Spleen (tissue), 11 donors: ENCODE measurements at regions not wholly inside any gene's neighbourhood (a gene's known extent, or its start where the extent isn't known, plus 50 kb on each side); places are given as distances from the start of the nearest gene placed in this dataset.
"Not testable (repeated sequence)": the region's sequence is repeated elsewhere in the genome, so short reads cannot be mapped to it uniquely, and the experiment has no call there.

Experiments
- DNase-seq: peaks from one replicate; pipeline ENCODE4 v3.0.0-alpha.2; 2020
- H3K27ac ChIP-seq, 8 donors: fragments of 200-600 bp; sonication (generic) in 7 of 8; 1 replicate in 4 of 8; 2 replicates in 4 of 8; pipeline versions ENCODE4 v1.5.0 to v1.8.0; 2016 to 2021; ENCODE audit warnings: inconsistent platforms in 4 of 8, mild to moderate bottlenecking in 4 of 8, moderate library complexity in 1 of 8
- H3K27me3 ChIP-seq, 7 donors: fragments of 200-600 bp; sonication (generic) in 6 of 7; replicated peaks in 1 of 7; 1 replicate in 4 of 7; 2 replicates in 3 of 7; pipeline versions ENCODE4 v1.5.0 to v1.8.0; 2016 to 2021; ENCODE audit warnings: inconsistent platforms in 3 of 7, mild to moderate bottlenecking in 1 of 7
- H3K36me3 ChIP-seq, 6 donors: fragments of 200-600 bp; sonication (generic) in 5 of 6; 1 replicate in 4 of 6; 2 replicates in 2 of 6; pipeline versions ENCODE4 v1.5.0 to v1.8.0; 2016 to 2021; ENCODE audit warnings: inconsistent platforms in 2 of 6
- H3K4me1 ChIP-seq, 6 donors: fragments of 200-600 bp; sonication (generic) in 5 of 6; 1 replicate in 3 of 6; 2 replicates in 3 of 6; pipeline versions ENCODE4 v1.5.0 to v1.8.0; 2016 to 2021; ENCODE audit warnings: inconsistent platforms in 3 of 6
- H3K4me3 ChIP-seq, 8 donors: fragments of 200-600 bp; sonication (generic) in 7 of 8; 1 replicate in 4 of 8; 2 replicates in 4 of 8; pipeline versions ENCODE4 v1.5.0 to v1.8.0; 2016 to 2021; ENCODE audit warnings: inconsistent platforms in 4 of 8, mild to moderate bottlenecking in 4 of 8, moderate library complexity in 2 of 8
- H3K9me3 ChIP-seq, 8 donors: fragments of 200-600 bp; sonication (generic) in 7 of 8; 1 replicate in 4 of 8; 2 replicates in 4 of 8; pipeline versions ENCODE4 v1.5.0 to v1.8.0; 2016 to 2021; ENCODE audit warnings: inconsistent platforms in 4 of 8
- WGBS, 5 donors: extraction: QIAGEN DNeasy Blood & Tissue Kit in 3 of 5; methylation state at CpG; one replicate each; pipeline versions ENCODE4 v1.1.5 to v1.1.7; 2013 to 2018; 5-methylcytosine and 5-hydroxymethylcytosine counted together
- intact Hi-C: fragments of 100-400 bp; cut with DNase I; formaldehyde crosslinking; loops from one replicate; pipeline ENCODE4 v1.15.0; 2023; ENCODE audit warnings: low total_unique reads
- donor health status: healthy with polysubstance abuse.
- donor health status: DM: no; HTN: no; CAD: no; lungs with moderate emphysema.
- donor health status: DM: no; HTN: no; CAD: no.
- donor health status: Bipolar disorder and iron deficiency.
- donor health status: healthy.
- donor health status: DM: no; HTN: no; CAD: no.
- donor health status: DM: yes; HTN: yes; CAD: no.

DNA sequence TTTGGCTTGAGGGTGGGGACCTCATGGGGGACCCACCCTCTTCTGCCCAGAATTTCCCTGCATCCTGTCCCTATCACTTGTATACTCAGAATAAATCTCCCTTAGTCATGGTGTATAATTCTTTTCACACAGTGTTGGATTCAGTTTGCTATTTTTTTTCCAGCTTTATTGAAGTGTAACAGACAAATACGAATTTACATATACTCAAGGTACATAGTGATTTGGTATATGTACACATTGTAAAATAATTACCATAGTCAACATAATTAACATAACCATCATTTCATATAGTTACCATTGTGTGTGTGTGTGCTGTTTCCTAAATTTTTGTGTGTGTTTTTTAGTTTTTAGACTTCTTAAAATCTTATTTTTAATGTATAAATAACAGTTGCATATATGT is 269.9 kb downstream of the CNTNAP3 start:
- DNase-seq, H3K9me3 ChIP-seq, H3K27ac ChIP-seq, H3K4me1 ChIP-seq, H3K4me3 ChIP-seq, H3K36me3 ChIP-seq, H3K27me3 ChIP-seq, intact Hi-C loops: not testable (repeated sequence)
- whole genome bisulfite sequencing, 5 donors = 66 to 91% (median 75%) methylated on average over 1 of the region's 1 CpG

DNA sequence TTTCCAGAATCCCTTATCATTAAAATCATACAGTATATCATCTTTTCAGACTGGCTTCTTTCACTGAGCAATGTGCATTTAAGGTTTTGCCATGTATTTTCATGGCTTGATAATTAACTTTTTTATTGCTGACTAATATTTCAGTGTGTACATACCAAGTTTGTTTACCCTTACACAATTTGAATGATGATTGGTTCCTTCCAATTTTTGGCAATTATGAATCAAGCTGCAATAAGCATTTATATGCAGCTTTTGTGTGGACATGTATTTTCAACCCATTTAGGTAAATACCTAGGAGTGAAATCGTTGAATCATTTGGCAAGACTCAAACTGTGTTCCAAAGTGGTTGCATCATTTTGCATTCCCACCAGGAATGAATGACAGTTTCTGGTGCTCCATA is 272.8 kb downstream of the CNTNAP3 start:
- H3K27me3 ChIP-seq, H3K36me3 ChIP-seq, H3K9me3 ChIP-seq, intact Hi-C loops, DNase-seq, H3K4me1 ChIP-seq, H3K4me3 ChIP-seq, H3K27ac ChIP-seq: not testable (repeated sequence)
- 75% methylated on average over 1 of the region's 1 CpG; no CpG with 5 or more reads in 4 of the 5 donors for WGBS, 5 donors

DNA sequence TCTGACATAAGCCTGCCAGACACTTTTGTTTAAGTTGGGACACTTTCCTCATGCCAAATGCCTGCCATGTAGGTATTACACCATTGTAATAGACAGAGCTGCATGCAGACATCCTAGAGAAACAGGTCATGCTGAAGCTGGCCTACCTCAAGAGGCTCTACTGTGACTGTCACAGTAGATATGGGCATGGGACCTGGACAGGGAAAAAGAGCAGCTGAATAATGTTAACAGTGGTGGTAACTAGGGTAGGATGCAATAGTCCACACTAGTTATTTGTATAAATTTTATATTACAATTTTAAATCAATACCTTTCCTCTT is 273.2 kb downstream of the CNTNAP3 start:
- intact Hi-C loops, H3K4me1 ChIP-seq, H3K27ac ChIP-seq: not testable (repeated sequence)

GRCh38 chr9:39014096-39014804 is 273.7 kb downstream of the CNTNAP3 start:
- H3K4me1 ChIP-seq, H3K27me3 ChIP-seq, DNase-seq, H3K4me3 ChIP-seq, H3K36me3 ChIP-seq, intact Hi-C loops, H3K27ac ChIP-seq, H3K9me3 ChIP-seq: not testable (repeated sequence)
- 64 to 83% (median 78%) methylated on average over 4 of the region's 6 CpGs for WGBS, 5 donors

More for the DNA sequence above, 273.2 kb downstream of the CNTNAP3 start:
- not testable (repeated sequence) for DNase-seq, H3K9me3 ChIP-seq, H3K4me3 ChIP-seq, H3K36me3 ChIP-seq, H3K27me3 ChIP-seq

DNA sequence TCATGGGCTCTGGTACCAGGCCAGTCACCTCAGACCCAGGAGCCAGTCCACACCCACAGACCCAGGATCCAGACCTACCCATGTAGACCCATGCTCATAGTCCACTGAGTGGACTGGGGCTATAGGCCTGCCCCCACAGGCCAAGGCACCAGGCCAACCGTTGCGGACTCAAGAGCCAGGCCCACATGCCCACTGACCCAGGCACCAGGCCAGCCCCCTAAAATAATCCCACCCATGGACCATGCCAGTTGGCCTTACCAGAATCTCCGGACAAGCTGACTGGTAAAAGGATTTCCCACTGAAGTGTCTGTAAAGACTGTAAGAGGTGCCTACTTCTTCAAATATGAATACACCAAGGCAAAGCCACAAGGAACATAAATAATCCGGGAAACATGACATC is 278.2 kb downstream of the CNTNAP3 start:
- DNase-seq, intact Hi-C loops, H3K4me3 ChIP-seq, H3K4me1 ChIP-seq, H3K27ac ChIP-seq, H3K9me3 ChIP-seq, H3K27me3 ChIP-seq, H3K36me3 ChIP-seq: not testable (repeated sequence)
- WGBS, 5 donors = 67 to 98% (median 92%) methylated on average over 1 to 4 of the region's 4 CpGs

- H3K4me1 ChIP-seq, H3K27me3 ChIP-seq, H3K36me3 ChIP-seq, intact Hi-C loops, H3K4me3 ChIP-seq, H3K27ac ChIP-seq, DNase-seq, H3K9me3 ChIP-seq: not testable (repeated sequence)
Observed at GRCh38 chr9:39009343-39009742, 278.6 kb downstream of the CNTNAP3 start.

DNA sequence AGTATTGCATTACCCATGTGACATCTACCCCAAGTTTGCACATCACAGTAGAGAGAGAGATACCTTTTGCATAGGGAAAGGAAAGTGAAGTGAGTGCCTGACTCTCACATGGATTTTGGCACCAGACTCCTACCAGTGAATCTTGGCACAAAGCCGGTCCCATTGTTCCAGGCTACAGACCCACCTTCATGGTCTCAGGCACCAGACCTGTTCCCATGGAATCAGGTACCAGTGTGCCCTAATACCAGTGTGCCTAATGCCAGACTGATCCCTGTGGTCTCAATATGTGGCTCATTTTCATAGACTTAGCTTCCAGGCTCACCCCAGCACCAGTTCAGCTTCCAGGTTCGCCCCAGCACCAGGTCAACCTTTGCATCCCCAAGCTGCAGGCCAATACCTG is 279.1 kb downstream of the CNTNAP3 start:
- H3K36me3 ChIP-seq, intact Hi-C loops, H3K4me1 ChIP-seq, H3K4me3 ChIP-seq, H3K9me3 ChIP-seq, DNase-seq, H3K27me3 ChIP-seq, H3K27ac ChIP-seq: not testable (repeated sequence)
- WGBS, 5 donors = 88 to 100% (median 93%) methylated on average over 1 to 2 of the region's 2 CpGs

DNA sequence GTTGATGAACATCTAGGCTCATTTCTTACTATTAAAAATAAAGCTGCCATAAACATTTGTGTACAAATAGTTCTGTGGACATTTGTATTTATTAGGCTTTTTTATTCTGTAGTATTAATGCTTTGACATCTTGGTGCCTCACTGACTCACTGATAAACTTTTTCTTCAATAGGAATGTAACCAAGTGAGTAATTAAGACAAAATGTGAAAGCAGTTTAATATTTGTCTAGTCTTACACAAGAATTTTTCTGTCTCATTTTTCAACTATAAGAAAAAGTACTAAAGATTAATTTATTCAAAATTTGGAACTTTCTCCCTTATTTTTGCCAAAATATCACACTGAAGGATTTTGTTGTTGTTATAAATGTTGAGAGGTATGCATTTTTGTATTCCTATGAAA is 282.2 kb downstream of the CNTNAP3 start:
- H3K27ac ChIP-seq, H3K9me3 ChIP-seq, H3K36me3 ChIP-seq, DNase-seq, H3K4me3 ChIP-seq, H3K4me1 ChIP-seq, intact Hi-C loops, H3K27me3 ChIP-seq: not testable (repeated sequence)

DNA sequence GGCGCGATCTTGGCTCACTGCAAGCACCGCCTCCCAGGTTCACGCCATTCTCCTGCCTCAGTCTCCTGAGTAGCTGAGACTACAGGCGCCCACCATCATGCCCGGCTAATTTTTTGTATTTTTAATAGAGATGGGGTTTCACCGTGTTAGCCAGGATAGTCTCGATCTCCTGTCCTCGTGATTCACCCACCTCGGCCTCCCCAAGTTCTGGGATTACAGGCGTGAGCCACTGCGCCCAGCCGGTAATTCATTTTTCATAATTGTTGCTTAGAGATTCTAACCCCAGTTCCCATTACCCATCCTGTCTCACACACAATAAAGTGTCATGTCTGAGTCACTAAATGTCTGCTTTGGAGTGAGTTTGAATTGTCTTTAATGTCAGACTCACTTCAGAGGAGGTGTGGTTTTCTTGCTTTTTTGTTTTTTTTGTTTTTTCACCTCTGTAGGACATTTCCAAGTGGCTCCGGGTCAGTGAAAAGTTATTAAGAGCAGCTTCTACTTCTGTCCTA is 281.2 kb upstream of the FAM240B start:
- H3K27me3 ChIP-seq, H3K9me3 ChIP-seq, H3K4me3 ChIP-seq, DNase-seq, intact Hi-C loops, H3K27ac ChIP-seq, H3K36me3 ChIP-seq, H3K4me1 ChIP-seq: not testable (repeated sequence)
- 87 to 95% (median 92%) methylated on average over 13 to 14 of the region's 14 CpGs for WGBS, 5 donors

GRCh38 chr9:38999277-38999676 is 279.3 kb upstream of the FAM240B start:
- H3K27ac ChIP-seq, DNase-seq, H3K4me3 ChIP-seq, H3K9me3 ChIP-seq, H3K27me3 ChIP-seq, intact Hi-C loops, H3K36me3 ChIP-seq, H3K4me1 ChIP-seq: not testable (repeated sequence)
- WGBS, 5 donors = 61 to 68% (median 63%) methylated on average over 7 of the region's 7 CpGs

DNA sequence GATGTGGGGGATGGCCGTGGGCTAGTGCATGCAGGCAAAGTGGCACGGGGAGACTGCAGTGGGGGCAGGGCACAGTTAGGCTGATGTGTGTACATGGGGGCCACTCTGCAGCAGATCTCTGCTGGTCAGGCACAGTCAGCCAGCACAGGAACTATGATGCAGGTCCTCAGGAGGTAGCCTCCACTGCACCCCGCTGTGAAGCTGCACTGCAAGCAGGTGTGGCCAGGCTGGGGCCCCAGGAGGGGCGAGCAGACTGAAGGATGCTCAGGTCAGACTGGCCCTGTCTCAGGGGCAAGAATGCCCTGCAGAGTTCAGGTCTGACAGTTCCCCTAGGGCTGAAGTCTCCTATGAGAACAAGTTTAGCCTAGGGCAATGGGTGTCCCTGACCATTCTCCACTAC is 273.8 kb upstream of the FAM240B start:
- H3K27me3 ChIP-seq, H3K36me3 ChIP-seq, H3K4me1 ChIP-seq, H3K27ac ChIP-seq, H3K4me3 ChIP-seq, intact Hi-C loops: not testable (repeated sequence)
- peaks cover 0 to 10% (median 0%) of the 10 kb centered on the region in 8 donors for H3K9me3 ChIP-seq
- 20 to 82% (median 61%) methylated on average over 1 to 2 of the region's 4 CpGs; no CpG with 5 or more reads in 1 of the 5 donors for WGBS, 5 donors
- DNase-seq = peak; percentile 79

GRCh38 chr9:38993156-38993555 is 273.2 kb upstream of the FAM240B start:
- intact Hi-C loops, H3K4me3 ChIP-seq, H3K36me3 ChIP-seq, H3K27me3 ChIP-seq, H3K4me1 ChIP-seq, H3K27ac ChIP-seq: not testable (repeated sequence)
- peaks cover 0 to 10% (median 0%) of the 10 kb centered on the region in 8 donors for H3K9me3 ChIP-seq
- 79 to 85% (median 82%) methylated on average over 11 of the region's 11 CpGs for WGBS, 5 donors
- peak; percentile 78 for DNase-seq
